Epithelial cell of proximal tubule (primary cell): ENCODE measurements at regions not wholly inside any gene's neighbourhood (a gene's known extent, or its start where the extent isn't known, plus 50 kb on each side); places are given as distances from the start of the nearest gene placed in this dataset.

Source experiments
- DNase-seq: peaks from one replicate; pipeline ENCODE4 v3.0.0-alpha.2; 2011; ENCODE audit warnings: low read depth
- H3K4me3 ChIP-seq: 2 replicates; pipeline ENCODE4 v1.5.1; 2011; ENCODE audit warnings: low read depth, mild to moderate bottlenecking, low read length
- TF ChIP-seq, protein P1 (sequence below): conservative IDR thresholded peaks from 2 replicates; pipeline ENCODE4 v1.5.1; 2012; ENCODE audit warnings: low read depth, mild to moderate bottlenecking, low read length

DNA sequence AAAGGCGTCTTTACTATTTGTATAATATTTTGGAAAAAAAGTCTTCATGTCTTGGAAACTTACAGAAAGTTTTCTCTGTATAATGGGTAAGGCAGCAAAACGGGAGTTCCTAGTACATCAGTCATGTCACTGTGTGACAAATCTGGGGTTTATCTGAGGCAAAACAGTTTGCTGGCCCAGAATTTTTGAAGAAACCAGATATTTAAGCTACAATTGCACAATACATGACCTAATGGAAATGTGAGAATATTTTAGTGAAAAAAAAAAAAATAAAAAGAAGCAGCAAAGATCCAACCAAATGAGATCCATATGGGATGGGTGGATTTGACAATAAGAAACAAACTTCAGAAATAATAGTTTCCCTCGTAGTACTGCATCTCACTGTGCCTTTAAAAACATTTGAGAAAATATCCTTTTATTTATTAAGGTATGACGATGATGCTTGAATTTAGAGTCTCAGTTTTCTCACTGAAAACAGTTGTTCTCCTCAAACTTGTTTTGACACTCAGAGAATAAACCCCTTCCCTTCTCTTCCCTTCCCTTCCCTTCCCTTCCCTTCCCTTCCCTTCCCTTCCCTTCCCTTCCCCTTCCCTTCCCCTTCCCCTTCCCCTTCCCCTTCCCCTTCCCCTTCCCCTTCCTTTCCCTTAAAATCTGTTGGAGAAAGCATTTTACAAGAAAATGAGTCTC lies 180.5 kb upstream of the TUT7 start:
- H3K4me3 ChIP-seq: no peak overlapping the region
- DNase-seq: no peak
- TF ChIP-seq, protein P1, sequence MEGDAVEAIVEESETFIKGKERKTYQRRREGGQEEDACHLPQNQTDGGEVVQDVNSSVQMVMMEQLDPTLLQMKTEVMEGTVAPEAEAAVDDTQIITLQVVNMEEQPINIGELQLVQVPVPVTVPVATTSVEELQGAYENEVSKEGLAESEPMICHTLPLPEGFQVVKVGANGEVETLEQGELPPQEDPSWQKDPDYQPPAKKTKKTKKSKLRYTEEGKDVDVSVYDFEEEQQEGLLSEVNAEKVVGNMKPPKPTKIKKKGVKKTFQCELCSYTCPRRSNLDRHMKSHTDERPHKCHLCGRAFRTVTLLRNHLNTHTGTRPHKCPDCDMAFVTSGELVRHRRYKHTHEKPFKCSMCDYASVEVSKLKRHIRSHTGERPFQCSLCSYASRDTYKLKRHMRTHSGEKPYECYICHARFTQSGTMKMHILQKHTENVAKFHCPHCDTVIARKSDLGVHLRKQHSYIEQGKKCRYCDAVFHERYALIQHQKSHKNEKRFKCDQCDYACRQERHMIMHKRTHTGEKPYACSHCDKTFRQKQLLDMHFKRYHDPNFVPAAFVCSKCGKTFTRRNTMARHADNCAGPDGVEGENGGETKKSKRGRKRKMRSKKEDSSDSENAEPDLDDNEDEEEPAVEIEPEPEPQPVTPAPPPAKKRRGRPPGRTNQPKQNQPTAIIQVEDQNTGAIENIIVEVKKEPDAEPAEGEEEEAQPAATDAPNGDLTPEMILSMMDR: no peak

DNA sequence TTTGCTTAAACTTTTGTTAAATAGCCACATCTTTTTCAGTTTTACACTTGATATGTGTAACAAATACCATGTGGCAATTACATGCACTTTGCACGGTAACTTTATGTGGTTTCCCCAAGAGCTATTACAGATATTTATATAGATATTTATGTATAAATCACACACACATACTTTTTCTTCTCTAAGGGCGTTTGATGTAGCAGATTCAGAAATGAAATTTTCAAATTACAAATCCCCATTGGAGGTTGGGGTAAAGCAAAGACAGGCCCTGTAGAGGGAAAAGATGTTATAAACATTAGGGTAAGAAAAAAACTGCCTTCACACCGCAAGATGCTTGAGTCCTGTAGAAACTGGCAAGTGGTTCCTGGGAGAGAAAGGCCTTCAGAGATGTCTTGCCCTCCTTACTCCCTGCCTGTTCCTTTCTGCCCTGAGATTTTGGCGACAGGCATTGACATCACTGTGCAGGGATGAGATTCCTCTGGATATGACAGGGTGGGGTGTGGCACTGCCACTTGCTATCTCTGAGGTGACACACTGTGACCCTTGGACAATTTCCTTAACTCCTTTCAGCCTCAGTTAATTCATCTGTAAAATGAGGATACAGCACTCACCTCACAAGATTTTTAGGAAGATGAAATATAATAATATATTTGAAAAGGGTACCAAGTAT lies 177.9 kb upstream of the TUT7 start:
- H3K4me3 ChIP-seq: no peak overlapping the region
- DNase-seq: no peak
- TF ChIP-seq, protein P1: no peak

DNA sequence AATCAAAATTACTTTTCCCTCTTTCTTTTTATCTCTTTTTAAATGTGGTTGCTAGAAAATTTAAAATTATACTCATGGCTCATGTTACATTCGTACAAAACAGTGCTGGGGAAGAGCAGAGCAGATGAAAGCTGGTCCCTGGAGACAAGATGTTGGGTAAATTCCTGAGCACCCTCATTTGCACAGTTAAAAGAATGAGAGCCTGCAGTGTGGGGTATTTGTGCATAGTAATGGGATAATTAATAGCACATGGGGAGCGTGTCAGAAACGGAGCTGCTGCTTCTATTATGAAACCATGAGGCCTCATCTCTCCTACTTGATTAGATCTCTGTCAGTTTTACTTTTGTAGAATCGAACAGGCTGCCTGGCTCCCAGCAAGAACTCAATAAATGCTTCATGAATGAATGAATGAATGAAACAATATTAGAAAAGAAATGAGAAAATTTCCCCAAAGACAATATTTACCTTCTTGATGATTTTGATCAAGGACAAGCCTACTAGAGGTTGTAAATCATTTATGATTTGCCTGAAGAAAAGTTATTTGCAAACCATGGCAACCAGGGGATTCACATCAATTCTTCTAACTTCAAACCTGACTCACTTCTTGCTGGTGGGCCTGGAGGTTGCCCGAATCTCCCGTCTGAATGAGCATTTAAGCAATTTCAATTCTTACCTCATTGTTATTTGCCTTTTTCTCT lies 177.2 kb upstream of the TUT7 start:
- DNase-seq: no peak
- TF ChIP-seq, protein P1: no peak

DNA sequence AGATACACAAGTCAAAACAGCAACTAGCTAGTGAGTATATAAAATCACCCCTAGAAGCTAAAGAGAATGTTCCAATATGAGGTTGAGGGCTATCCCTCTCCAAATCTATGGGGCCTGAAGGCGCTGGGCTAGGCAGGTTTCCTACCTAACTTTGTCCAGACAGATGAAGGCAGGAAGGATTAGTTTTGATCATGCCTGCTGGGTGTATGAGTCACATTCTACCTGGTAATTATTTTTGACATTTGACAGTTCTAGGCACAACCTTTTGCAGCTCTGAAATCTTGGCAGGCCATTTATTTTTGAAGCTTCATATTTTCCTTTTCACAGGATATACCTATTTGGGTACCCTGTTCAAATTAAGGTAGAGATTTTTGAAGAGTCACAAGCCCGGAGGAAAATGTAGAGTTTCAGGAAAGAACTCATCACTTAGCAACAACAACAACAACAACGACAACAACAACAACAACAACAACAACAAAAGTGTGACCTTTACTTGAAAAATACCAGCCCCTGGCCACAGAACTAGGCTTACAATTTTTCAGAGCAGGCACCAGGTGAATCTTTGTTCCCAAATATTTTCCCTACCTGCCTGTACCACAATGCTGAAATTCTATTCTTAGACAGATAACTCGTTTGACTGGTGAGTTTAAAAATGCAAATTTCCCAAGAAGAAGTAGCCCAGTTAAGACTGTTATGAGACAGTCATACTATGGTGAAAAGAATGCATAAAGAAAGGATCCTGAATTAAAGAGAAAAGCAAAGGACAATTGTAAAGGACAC lies 175.5 kb upstream of the TUT7 start:
- TF ChIP-seq, protein P1: no peak
- no peak overlapping the region for H3K4me3 ChIP-seq
- no peak for DNase-seq

More for the DNA sequence above, 177.2 kb upstream of the TUT7 start:
- no peak overlapping the region for H3K4me3 ChIP-seq

DNA sequence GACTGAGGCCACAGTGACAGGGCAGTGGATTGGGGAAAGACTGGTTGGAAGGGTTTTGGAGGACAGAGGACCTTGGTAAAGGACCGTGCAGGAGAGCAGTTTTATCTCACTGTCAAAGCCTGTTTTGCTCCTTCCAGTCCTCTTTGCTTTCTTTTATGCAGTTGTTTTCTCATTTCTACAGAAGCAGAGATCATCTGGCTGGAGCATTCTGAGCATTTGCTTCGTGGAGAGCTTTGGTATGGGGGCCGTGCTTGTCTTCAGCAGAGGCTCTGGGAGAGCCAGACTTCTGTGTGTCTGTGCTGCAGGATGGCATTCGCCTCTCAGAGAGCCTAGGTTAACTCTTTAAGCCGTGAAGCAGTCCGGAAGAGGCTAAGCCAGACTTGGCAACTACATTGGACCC lies 171.8 kb upstream of the TUT7 start:
- TF ChIP-seq, protein P1: no peak

DNA sequence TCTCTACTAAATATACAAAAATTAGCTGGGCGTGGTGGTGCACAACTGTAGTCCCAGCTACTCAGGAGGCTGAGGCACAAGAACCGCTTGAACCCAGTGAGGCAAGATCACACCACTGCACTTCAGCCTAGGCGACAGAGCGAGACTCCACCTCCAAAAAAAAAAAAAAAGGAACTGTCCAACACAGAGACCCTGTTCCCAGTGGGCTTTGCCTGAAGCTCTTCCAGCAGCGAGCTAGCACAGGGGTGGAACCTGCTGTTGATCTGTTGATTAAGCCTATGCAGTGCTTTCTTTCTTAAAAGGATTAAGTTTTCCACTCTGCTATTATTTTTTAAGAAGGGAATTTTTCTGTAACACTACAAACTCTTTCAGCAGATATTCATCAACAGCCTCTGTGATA lies 171.0 kb upstream of the TUT7 start:
- H3K4me3 ChIP-seq: no peak overlapping the region
- TF ChIP-seq, protein P1: no peak
- DNase-seq: no peak

More for the DNA sequence above, 171.8 kb upstream of the TUT7 start:
- H3K4me3 ChIP-seq: no peak overlapping the region
- DNase-seq: no peak
